ENCODE measurements at regions not wholly inside any gene's neighbourhood (a gene's known extent, or its start where the extent isn't known, plus 50 kb on each side); places are given as distances from the start of the nearest gene placed in this dataset.
"Not testable (repeated sequence)": the region's sequence is repeated elsewhere in the genome, so short reads cannot be mapped to it uniquely, and the experiment has no call there.

DNA sequence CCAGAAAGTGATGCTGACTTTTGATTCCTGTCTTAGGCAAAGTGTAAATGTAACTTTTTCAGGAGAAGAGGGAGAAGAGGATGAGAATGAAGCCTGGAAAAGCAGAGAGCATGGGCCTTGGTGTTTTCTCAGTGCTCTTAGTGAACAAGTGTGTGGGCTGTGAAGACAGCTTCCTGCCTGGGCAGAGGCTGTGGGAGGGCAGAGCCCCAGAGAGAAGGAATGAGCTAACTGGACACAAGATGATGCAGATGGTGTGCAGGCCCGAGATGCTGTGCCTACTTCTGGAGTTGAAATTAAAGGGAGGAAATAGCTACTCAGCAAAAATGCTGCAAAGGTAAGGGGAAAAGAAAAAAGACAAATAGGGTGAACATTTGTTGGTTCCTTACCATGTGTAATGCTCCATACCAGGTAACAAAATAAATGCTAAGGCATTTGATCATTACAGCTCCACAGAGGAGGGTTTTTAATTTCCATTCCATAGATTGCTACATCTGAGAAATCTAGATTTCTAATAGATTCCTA is 87.0 kb upstream of the CEP162 start:
- no peak for TF ChIP-seq CTCF (IDR thresholded peaks at IDR 0.05; ENCODE audit: low read length)
- no peak for TF ChIP-seq EZH2 (IDR thresholded peaks at IDR 0.05; ENCODE audit: borderline replicate concordance, low read length)
- Histone ChIP-seq H3F3A (ENCODE audit: insufficient read depth, low read length) (no peaks in the 10 kb centered on the region), H3K9ac (ENCODE audit: low read length) (no peak overlapping the region), H3K27me3 (ENCODE audit: insufficient read depth, low read length) (no peaks in the 10 kb centered on the region), H3K36me3 (ENCODE audit: insufficient read depth, low read length) (no peaks in the 10 kb centered on the region), H4K20me1 (ENCODE audit: insufficient read depth, low read length) (no peaks in the 10 kb centered on the region), H2AFZ (ENCODE audit: low read length) (no peak overlapping the region), H3K4me3 (ENCODE audit: low read depth, low read length, poor library complexity, severe bottlenecking) (no peak overlapping the region), H3K27ac (ENCODE audit: low read depth, low read length, poor library complexity, severe bottlenecking) (no peak overlapping the region), H3K4me2 (ENCODE audit: low read length) (no peak overlapping the region), H3K79me2 (ENCODE audit: insufficient read depth, low read length) (no peaks in the 10 kb centered on the region), H3K4me1 (ENCODE audit: insufficient read depth, low read length, severe bottlenecking) (no peaks in the 10 kb centered on the region), H3K9me2 (ENCODE audit: low read depth, low read length) (no peaks in the 10 kb centered on the region), H3K9me3 (ENCODE audit: low read length) (no peaks in the 10 kb centered on the region)

DNA sequence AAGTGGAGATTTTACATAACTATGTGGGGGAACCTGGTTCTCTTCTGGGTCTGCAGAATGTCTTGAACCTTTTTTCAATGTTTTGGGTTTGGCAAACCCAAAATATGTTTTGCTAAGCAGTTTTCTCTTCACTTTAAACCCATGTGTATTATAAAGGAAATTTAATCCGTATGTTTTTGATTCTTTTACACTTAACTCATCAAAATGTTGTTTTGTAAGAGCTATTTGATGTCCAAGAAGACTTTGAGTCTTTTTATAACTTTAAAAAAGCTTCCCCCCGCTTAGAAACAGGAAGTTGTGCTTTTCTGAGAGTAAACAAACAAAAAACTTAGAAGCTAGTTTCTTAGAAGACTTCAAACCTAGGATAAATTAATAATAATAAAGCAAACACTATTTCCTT is 81.9 kb upstream of the CEP162 start:
- Histone ChIP-seq H3K79me2 (ENCODE audit: insufficient read depth, low read length) (no peaks in the 10 kb centered on the region), H3K4me2 (ENCODE audit: low read length) (no peak overlapping the region), H3K4me1 (ENCODE audit: insufficient read depth, low read length, severe bottlenecking) (no peaks in the 10 kb centered on the region), H3K36me3 (ENCODE audit: insufficient read depth, low read length) (no peaks in the 10 kb centered on the region), H4K20me1 (ENCODE audit: insufficient read depth, low read length) (no peaks in the 10 kb centered on the region), H3K27ac (ENCODE audit: low read depth, low read length, poor library complexity, severe bottlenecking) (no peak overlapping the region), H3K9me3 (ENCODE audit: low read length) (no peaks in the 10 kb centered on the region), H3K9me2 (ENCODE audit: low read depth, low read length) (no peaks in the 10 kb centered on the region), H2AFZ (ENCODE audit: low read length) (no peak overlapping the region), H3K4me3 (ENCODE audit: low read depth, low read length, poor library complexity, severe bottlenecking) (no peak overlapping the region), H3F3A (ENCODE audit: insufficient read depth, low read length) (no peaks in the 10 kb centered on the region), H3K27me3 (ENCODE audit: insufficient read depth, low read length) (no peaks in the 10 kb centered on the region), H3K9ac (ENCODE audit: low read length) (no peak overlapping the region)
- TF ChIP-seq CTCF (IDR thresholded peaks at IDR 0.05; ENCODE audit: low read length) (no peak), EZH2 (IDR thresholded peaks at IDR 0.05; ENCODE audit: borderline replicate concordance, low read length) (no peak)

GRCh38 chr6:84304881-84305280 is 77.4 kb upstream of the CEP162 start:
- no peaks in the 10 kb centered on the region for H3K4me1 ChIP-seq (ENCODE audit: insufficient read depth, low read length, severe bottlenecking)
- no peak overlapping the region for H3K27ac ChIP-seq (ENCODE audit: low read depth, low read length, poor library complexity, severe bottlenecking)
- TF ChIP-seq EZH2 (IDR thresholded peaks at IDR 0.05; ENCODE audit: borderline replicate concordance, low read length) (no peak), CTCF (IDR thresholded peaks at IDR 0.05; ENCODE audit: low read length) (no peak)
- H3K4me2 ChIP-seq (ENCODE audit: low read length) = no peak overlapping the region
- no peaks in the 10 kb centered on the region for H3K9me3 ChIP-seq (ENCODE audit: low read length)
- H3K9ac ChIP-seq (ENCODE audit: low read length) = no peak overlapping the region
- H3K27me3 ChIP-seq (ENCODE audit: insufficient read depth, low read length) = no peaks in the 10 kb centered on the region
- H3K36me3 ChIP-seq (ENCODE audit: insufficient read depth, low read length) = no peaks in the 10 kb centered on the region
- no peaks in the 10 kb centered on the region for H3F3A ChIP-seq (ENCODE audit: insufficient read depth, low read length)
- no peak overlapping the region for H2AFZ ChIP-seq (ENCODE audit: low read length)
- no peaks in the 10 kb centered on the region for H3K79me2 ChIP-seq (ENCODE audit: insufficient read depth, low read length)
- no peaks in the 10 kb centered on the region for H4K20me1 ChIP-seq (ENCODE audit: insufficient read depth, low read length)
- no peaks in the 10 kb centered on the region for H3K9me2 ChIP-seq (ENCODE audit: low read depth, low read length)
- no peak overlapping the region for H3K4me3 ChIP-seq (ENCODE audit: low read depth, low read length, poor library complexity, severe bottlenecking)

DNA sequence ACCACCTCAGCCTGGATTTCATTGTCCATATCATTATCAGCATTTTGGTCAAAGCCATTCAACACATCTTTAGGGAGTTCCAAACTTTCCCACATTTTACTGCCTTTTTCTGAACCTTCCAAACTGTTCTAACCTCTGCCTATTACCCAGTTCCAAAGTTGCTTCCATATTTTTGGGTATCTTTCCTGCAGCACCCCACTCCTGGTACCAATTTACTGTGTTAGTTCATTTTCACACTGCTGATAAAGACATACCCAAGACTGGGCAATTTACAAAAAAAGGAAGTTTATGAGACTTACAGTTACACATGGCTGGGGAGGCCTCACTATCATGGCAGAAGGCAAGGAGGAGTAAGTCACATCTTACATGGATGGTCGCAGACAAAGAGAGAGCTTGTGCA is 63.6 kb upstream of the CEP162 start:
- not testable (repeated sequence) for H3K79me2 ChIP-seq (ENCODE audit: insufficient read depth, low read length); H3K4me1 ChIP-seq (ENCODE audit: insufficient read depth, low read length, severe bottlenecking); H3K9me3 ChIP-seq (ENCODE audit: low read length); H3K36me3 ChIP-seq (ENCODE audit: insufficient read depth, low read length); H3K27ac ChIP-seq (ENCODE audit: low read depth, low read length, poor library complexity, severe bottlenecking); H3K4me2 ChIP-seq (ENCODE audit: low read length); H3K4me3 ChIP-seq (ENCODE audit: low read depth, low read length, poor library complexity, severe bottlenecking); H3F3A ChIP-seq (ENCODE audit: insufficient read depth, low read length); H3K9me2 ChIP-seq (ENCODE audit: low read depth, low read length); H4K20me1 ChIP-seq (ENCODE audit: insufficient read depth, low read length); H2AFZ ChIP-seq (ENCODE audit: low read length); H3K9ac ChIP-seq (ENCODE audit: low read length); H3K27me3 ChIP-seq (ENCODE audit: insufficient read depth, low read length)
